ENCODE measurements at regions not wholly inside any gene's neighbourhood (a gene's known extent, or its start where the extent isn't known, plus 50 kb on each side); places are given as distances from the start of the nearest gene placed in this dataset.

GRCh38 chr6:137352859-137353258, 133.7 kb upstream of the IFNGR1 start:
- no peak for DNase-seq

DNA sequence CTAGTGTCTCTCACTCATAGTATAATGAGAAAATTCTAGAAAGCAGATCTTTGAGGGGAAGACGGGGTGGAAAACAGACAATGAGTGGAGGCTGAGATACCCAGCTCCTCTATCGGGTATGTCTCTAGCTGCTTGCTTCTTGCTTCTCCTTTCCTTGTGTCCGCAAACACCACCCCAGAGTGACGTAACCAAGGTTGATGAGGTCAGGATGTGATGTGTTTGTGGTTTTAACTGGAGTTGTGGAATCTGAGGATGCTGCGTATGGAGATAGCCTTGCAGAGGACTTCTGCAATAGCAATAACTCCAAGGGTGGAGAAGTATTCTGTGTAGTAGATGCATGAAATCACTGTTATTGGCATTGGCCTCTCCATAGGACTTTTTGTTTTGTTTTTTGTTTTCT, 132.7 kb upstream of the IFNGR1 start:
- no peak for DNase-seq

- DNase-seq: no peak
Measured at GRCh38 chr6:137350857-137351256, 131.7 kb upstream of the IFNGR1 start.

DNA sequence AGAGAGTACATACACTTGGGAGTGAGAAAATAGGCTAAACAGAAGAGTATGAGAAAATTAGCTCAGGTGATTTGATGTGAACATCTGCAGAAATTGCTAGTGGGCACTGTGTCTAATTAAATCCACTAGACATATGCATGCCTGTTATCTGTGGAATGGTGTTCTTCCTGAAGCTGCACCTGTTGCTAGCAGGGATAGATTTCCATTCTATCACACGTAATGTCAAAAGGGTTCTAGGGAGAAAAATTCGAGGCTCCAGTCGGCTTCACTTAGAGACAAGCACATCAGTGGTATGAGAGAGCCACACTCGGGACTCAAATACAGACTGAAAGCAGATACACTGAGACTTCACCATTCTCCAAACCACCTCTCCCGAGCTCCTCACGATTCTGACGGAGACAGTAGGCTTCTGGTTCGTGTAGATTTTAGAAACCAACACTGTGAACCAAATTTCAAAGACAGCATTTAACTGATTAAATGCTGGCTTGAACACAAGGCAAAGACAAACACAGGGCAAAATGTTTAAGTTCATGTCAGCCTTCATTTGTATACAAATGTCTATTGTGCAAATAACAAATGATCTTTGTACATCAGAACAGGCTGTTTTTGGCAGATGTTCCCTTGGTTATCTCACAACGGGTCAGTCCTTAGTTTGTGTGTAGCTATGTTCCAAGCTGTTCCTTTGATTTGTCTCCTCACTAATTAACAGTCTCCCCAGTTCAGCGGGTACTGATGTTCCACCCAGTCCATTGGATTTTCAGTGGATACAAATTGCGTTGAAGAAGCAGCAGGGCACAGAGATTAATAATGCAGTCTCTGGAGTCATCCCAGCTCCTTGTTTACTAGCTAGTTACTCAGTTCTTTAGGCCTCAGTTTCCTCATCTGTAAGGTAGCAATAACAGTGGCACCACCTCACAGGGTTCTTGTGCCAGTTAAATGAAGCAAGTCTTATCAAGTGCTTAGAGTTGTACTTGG, 131.0 kb upstream of the IFNGR1 start:
- no peak for DNase-seq

- no peak for DNase-seq
Measured at GRCh38 chr6:137348777-137349176, 129.6 kb upstream of the IFNGR1 start.

DNA sequence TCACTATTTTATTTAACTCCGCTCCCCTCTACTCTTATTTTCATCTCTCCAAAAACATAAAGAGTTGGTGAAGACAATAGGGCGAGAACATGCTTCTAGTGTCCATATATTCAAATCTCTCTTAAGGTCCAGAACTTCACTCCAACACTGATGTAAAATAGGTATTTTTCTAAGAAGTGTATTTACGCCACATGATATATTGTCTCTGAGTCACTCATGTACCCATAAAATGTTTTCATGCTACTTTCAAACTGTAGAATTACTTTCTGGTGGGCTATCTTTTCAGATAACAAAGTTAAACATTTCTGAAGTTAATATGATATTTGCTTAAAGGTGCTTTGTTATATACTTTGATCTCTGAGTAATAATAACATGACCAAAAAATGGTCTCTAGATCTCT, 124.1 kb upstream of the IFNGR1 start:
- DNase-seq: no peak

- DNase-seq: no peak
Measured at GRCh38 chr6:137342607-137343190, 123.5 kb upstream of the IFNGR1 start.

DNA sequence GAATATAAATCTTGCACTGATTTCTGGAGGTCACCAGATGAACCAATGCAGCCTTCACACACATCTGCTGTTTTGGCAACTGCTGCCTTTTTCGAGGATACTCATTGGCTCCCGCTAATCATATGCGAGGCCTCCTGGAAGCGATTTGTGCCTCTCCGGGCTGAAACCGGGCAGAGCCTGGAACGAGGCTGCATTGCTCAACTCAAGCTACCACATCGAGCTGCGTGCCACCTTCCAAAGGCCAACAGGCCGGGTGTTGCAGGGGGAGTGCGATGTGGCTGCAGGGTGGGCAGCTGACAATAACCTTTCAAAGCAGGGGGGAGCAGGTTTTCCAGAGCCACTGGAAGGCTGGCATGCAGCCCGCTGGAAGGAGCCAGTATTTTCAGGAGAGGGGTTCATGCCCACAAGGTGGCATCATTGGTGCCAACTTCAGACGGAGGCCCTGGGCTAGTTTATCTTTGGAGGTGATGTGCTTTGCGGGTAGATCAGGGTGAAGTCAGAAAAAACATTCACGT, 122.6 kb upstream of the IFNGR1 start:
- no peak for DNase-seq

- no peak for DNase-seq
Measured at GRCh38 chr6:137339929-137340559, 120.9 kb upstream of the IFNGR1 start.

GRCh38 chr6:137334884-137335283, 115.7 kb upstream of the IFNGR1 start:
- DNase-seq: no peak

- no peak for DNase-seq
Measured at GRCh38 chr6:137334094-137334493, 114.9 kb upstream of the IFNGR1 start.

DNA sequence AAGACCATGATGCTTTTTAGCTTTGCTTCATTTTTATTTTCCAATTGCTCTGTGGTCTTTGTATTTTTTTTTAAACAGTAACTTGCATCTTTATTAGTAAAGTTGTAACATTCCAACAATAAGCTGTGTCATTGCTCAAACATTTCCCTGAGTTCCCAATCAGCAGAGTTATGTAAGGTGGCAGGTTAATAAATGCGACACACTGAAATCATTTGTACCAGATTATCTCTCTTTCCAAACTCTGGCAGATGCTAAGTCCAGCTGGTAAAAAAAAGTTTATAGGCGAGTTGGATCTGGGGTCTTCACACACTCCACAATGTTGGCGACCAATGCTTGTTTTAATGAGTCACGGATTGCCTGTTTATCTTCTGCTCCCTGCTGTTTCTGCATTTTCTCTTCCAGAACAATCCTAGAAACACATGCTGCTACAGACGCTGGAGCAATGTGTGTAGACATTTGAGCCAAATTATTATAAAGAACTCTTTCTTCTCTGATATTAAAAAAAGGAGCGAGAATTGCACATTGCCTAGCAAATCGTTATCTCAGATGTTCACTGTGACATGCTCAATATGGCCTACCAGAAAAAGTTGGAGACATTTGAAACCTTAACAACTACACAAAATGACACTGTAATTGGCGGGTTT, 113.6 kb upstream of the IFNGR1 start:
- DNase-seq: no peak

- DNase-seq: no peak
Measured at GRCh38 chr6:137323860-137324259, 104.7 kb upstream of the IFNGR1 start.

DNA sequence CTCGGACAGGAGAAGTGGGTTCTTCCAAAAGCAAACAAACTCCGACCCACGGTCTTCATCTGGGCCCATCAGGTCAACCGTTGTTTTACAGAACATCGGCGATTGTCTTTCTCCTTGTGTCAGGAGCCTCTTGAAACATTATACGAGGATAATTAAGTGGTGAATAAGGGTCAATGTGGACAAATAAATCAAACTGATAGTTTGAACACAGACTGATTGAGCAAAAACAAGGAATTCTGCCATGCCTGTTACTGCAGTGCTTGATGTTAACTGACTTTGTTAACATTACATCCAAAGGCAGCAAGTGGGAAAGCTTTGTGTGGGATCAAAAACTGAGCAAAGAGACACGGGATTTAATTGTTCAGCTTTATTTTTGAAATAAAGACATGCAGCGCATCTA, 101.1 kb upstream of the IFNGR1 start:
- no peak for DNase-seq

DNA sequence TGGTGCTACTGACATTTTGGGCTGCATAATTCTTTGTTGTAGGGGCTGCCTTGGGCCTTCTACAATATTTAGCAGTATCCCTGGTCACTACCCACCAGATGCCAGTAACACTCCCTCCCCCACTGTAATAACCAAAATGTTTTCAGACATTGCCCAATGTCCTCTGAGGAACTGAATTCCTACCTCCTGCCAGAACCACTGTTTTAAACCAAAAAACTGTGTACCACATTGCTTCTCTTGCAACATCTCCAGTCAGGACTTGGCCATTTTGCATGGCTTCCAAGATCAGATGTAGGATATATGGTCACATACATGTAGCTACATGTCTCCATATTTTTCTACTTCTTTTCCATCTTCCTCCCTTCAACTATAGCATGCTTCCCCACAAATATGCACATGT, 97.4 kb upstream of the IFNGR1 start:
- no peak for DNase-seq

- no peak for DNase-seq
Measured at GRCh38 chr6:137315081-137315480, 95.9 kb upstream of the IFNGR1 start.

DNA sequence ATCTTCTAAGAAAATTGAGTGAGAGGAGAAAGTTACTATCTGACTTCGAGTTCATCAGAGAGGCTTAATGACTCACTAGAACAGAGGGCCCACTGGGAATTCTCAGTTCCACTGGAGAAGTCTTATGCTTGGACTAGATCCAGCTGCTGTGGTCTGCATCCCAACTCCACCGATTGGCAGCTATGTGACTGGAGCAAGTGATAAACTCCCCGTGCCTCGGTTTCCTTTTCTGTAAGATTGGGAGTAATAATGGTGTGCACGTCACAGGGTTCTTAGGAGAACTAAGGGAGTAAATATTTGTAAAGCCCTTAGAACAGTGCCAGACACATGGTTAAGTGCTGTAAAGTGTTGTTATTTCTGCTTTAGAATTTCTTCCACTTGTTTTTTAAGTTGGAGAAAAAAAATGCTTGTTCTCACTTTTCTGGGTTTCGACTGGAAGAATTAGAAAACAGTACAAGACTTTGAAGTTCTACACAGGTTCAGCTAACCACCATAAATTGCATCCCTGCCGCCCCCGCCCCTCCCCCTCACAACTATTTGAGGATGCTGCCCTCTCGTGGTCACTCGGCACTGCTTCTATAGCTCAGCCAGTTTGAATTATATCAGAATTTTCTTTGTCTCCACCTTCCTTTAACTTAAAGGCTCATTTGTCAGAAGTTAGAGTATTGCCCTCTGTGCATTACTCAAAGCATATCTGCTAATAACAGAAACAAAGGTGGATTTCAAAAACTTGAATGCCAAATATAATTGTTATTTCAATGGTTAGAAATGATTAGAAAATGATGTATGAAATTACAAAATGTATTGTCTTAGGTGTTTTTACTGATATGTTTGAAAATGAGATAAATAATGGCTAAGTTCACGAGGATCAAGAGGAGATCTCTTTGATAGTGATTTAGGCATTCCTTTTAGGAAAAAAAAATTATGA, 95.0 kb upstream of the IFNGR1 start:
- DNase-seq: peak; percentile 40

- no peak for DNase-seq
Measured at GRCh38 chr6:137313211-137313610, 94.0 kb upstream of the IFNGR1 start.

- DNase-seq: no peak
Measured at GRCh38 chr6:137311940-137312339, 92.8 kb upstream of the IFNGR1 start.

- no peak for DNase-seq
Measured at GRCh38 chr6:137309078-137309762, 90.0 kb upstream of the IFNGR1 start.

DNA sequence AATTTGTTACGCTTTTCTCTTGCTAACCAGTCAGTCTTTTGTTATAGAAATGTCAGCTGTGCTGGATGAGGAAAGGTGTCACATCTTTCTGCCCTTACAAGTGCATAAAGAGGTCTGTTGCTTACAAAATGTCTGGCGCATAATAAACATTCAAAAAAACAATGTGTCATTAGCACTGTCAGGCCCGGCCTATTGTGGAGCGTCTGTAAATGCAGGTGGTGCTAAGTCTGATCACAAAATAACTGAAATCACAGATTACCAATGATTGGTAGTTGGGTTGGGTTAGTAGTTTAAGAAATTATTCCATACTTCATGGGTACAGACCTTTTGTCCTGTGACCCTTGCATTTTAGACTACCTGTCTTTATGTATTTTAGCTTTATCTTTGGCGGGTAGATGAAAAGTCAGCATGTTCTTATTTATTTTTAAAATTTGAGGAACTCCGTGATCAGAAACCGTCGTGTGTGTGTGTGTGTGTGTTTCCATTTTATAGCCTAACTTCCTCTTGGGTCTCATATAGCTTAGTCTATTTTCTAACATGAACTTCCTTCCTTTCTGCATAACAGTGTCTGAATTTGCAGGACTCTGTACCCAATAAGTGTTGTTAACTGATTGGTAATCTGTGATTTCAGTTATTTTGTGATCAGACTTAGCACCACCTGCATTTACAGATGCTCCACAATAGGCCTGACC, 88.1 kb upstream of the IFNGR1 start:
- no peak for DNase-seq
